GM10266 (cell line): ENCODE measurements at regions not wholly inside any gene's neighbourhood (a gene's known extent, or its start where the extent isn't known, plus 50 kb on each side); places are given as distances from the start of the nearest gene placed in this dataset.
"Not testable (repeated sequence)": the region's sequence is repeated elsewhere in the genome, so short reads cannot be mapped to it uniquely, and the experiment has no call there.

Experiments
- DNase-seq: peaks from one replicate; pipeline ENCODE4 v3.0.0; 2012; ENCODE audit errors: extremely low spot score
- CTCF ChIP-seq: IDR thresholded peaks from 2 replicates; pipeline ENCODE4 v1.5.1; 2012; ENCODE audit warnings: mild to moderate bottlenecking, low read depth; ENCODE audit not compliant: control insufficient read depth, insufficient read depth; ENCODE audit errors: missing control alignments

DNA sequence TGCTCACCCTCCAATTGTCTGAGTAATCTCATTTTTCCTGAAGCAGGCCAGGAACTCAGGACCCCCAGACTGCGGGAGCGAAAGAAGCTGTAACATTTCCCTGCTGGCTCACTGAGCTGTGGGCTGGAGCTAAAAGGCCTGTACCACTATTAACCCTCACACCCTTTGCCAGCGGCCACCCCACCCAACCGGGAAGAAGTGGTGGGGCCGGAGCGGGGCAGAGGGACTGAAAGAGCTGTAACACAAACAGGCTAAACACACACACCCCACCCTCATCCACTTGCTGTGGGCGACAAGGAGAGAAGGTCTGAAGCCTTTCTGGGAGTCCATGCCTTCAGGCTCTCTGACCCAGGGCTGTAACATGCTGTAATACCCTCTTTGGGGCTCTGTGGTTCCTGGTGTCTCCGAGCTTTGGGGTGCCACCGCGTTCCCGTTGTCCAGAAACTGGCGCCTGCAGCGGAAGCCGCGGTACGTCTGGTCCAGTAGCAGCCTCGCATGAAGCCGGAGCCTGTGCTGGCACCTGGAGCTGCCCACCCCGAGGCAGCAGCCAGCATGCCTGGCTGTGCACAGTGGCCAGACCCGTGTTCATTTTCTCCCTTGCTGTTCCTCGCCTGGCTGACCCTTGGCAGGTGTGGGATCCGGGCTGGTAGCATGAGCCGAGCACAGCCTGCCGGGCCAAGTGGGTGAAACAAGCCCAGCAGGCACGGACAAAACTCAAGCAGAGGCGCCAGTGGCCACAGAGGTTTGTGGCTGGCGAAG, 345.5 kb upstream of the MGAT4C start:
- TF ChIP-seq CTCF: no peak
- DNase-seq: no peak

GRCh38 chr12:86600664-86601231, 344.6 kb upstream of the MGAT4C start:
- DNase-seq: no peak
- TF ChIP-seq CTCF: no peak

GRCh38 chr12:86597431-86597830, 341.2 kb upstream of the MGAT4C start:
- DNase-seq: no peak
- no peak for TF ChIP-seq CTCF

- DNase-seq: no peak
- TF ChIP-seq CTCF: no peak
Measured at GRCh38 chr12:86590296-86590695, 334.1 kb upstream of the MGAT4C start.

DNA sequence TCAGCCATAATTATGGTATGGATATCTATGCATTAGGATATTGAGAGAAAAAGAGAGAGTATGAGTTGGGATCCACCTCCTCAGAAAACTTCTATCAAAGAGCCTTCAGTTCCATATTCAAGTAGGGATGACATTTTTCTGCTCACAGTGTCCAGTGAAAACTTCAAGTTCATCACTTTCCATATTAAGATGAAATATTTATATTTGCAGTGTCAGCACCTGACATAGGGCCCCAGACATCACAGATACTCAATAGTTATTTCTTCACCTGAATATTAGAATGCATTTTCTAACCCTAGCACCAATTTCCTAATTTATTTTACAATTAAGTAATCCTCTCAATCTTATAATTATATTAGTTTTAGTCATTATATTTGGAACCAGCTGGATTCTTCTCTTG, 318.0 kb upstream of the MGAT4C start:
- no peak for DNase-seq
- no peak for TF ChIP-seq CTCF

GRCh38 chr12:86572455-86572854, 316.3 kb upstream of the MGAT4C start:
- no peak for DNase-seq
- no peak for TF ChIP-seq CTCF

DNA sequence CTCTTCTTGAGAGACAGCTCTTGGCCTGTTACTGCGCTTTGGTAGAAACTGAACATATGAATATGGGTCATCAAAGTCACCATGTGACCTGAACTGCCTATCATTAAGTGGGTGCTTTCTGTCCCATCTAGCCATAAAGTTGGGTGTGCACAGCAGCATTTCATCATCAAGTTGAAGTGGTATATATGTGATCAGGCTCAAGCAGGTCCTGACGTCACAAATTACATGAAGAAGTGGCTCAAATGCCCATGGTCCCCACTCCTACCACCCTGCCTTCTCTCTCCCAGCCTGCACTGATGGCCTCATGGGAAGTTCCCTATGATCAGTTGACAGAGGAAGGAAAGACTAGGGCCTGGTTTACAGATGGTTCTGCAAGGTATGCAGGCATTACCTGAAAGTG, 308.8 kb upstream of the MGAT4C start:
- TF ChIP-seq CTCF: no peak
- no peak for DNase-seq

DNA sequence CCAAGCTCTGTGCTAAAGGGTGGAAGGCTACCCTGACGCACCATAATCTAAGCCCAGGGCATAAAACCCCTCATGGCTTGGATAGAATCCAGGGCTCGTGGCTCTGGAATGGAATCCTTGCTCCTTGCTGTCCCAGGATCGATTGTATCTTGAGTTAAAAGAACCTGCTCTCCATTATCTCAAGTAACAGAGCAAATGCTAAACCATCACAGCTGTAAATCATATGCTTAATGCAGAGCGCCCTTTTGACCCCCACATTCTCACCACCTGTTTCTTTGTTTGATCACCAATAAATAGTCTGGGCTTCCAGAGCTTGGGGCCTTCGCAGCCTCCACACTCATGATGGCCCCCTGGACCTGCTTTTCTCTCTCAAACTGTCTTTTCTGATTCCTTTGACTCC, 299.3 kb upstream of the MGAT4C start:
- not testable (repeated sequence) for DNase-seq
